ENCODE measurements at regions not wholly inside any gene's neighbourhood (a gene's known extent, or its start where the extent isn't known, plus 50 kb on each side); places are given as distances from the start of the nearest gene placed in this dataset.

DNA sequence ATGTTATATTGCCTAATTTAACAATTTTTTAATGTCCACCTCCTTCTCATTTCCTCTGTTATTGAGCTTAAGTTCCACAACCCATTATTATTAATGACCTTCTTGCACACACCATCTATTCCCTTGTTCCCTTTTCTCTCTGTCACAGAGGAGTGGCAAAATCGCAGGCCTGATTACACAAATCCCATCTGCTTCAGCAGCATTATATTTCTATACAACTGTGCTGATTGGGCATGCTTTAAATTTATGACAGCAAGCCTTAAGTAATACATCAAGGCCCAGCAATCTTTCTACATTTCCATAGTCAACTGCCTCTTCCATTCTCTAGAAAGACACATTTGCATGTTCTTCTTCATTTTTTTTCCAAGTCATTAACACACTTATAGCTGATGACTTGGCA is 423.8 kb downstream of the PRDM5 start:
- POLR2A ChIA-PET = no interaction called here
- no peaks in the 10 kb centered on the region for H3K9me3 ChIP-seq
- ATAC-seq (no peak), FAIRE-seq (no peak), DNase-seq (ENCODE audit: low read depth in 1 of 2, low spot score in 1 of 2) (no peak)
- no peak overlapping the region for H3K4me2 ChIP-seq
- H3K4me3 ChIP-seq = no peak overlapping the region
- WGBS (ENCODE audit: missing lambda C conversion rate) = 6% methylated on average over 1 of the region's 1 CpG
- no peak overlapping the region for H3K27ac ChIP-seq
- CTCF ChIA-PET = no interaction called here
- H3K4me1 ChIP-seq = no peaks in the 10 kb centered on the region
- TF ChIP-seq CBX8 (IDR thresholded peaks at IDR 0.05) = no peak
- TF ChIP-seq EHF (CRISPR knock-in tag; IDR thresholded peaks at IDR 0.05) = no peak
- no peak for TF ChIP-seq KDM5A (IDR thresholded peaks at IDR 0.05)
- TF ChIP-seq RAD21 (conservative IDR thresholded peaks at IDR 0.05 in 1 of 2, IDR thresholded peaks at IDR 0.05 in 1 of 2) = no peak
- TF ChIP-seq ZNF302 (CRISPR knock-in tag; IDR thresholded peaks at IDR 0.05) = no peak
- TF ChIP-seq EHMT2 (IDR thresholded peaks at IDR 0.05; ENCODE audit: low read depth) = no peak
- no peak for TF ChIP-seq ZSCAN20 (CRISPR knock-in tag; IDR thresholded peaks at IDR 0.05)

DNA sequence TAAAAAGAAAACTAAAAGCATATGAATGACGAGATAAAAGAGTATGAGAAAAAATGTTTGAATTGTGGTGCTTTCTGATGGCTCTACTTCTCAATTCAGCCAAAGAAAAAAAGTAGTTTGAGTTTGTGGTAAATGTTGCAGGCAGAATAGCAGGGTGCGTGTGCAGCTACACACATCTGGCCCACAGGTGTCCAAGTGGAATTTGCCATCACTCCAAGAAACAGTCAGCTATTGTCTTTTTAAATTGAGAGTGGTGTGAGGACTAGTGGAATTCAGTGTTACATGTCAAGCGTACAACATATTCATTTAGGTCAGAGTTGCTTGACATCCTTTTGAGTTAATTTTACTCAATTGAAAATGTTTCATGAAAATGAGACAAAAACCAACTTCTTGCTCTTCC is 424.8 kb upstream of the MAD2L1 start:
- ATAC-seq (no peak), DNase-seq (ENCODE audit: low read depth in 1 of 2, low spot score in 1 of 2) (no peak), FAIRE-seq (no peak)
- H3K27ac ChIP-seq = no peak overlapping the region
- WGBS (ENCODE audit: missing lambda C conversion rate) = 26% methylated on average over 3 of the region's 3 CpGs
- POLR2A ChIA-PET = no interaction called here
- H3K4me2 ChIP-seq = no peak overlapping the region
- no peaks in the 10 kb centered on the region for H3K9me3 ChIP-seq
- TF ChIP-seq, protein P1, sequence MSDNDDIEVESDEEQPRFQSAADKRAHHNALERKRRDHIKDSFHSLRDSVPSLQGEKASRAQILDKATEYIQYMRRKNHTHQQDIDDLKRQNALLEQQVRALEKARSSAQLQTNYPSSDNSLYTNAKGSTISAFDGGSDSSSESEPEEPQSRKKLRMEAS (IDR thresholded peaks at IDR 0.05) = no peak
- TF ChIP-seq, protein P2, sequence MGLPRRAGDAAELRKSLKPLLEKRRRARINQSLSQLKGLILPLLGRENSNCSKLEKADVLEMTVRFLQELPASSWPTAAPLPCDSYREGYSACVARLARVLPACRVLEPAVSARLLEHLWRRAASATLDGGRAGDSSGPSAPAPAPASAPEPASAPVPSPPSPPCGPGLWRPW (IDR thresholded peaks at IDR 0.05) = no peak
- TF ChIP-seq MYC (IDR thresholded peaks at IDR 0.05; ENCODE audit: borderline replicate concordance, low read length) = no peak
- TF ChIP-seq, protein P3, sequence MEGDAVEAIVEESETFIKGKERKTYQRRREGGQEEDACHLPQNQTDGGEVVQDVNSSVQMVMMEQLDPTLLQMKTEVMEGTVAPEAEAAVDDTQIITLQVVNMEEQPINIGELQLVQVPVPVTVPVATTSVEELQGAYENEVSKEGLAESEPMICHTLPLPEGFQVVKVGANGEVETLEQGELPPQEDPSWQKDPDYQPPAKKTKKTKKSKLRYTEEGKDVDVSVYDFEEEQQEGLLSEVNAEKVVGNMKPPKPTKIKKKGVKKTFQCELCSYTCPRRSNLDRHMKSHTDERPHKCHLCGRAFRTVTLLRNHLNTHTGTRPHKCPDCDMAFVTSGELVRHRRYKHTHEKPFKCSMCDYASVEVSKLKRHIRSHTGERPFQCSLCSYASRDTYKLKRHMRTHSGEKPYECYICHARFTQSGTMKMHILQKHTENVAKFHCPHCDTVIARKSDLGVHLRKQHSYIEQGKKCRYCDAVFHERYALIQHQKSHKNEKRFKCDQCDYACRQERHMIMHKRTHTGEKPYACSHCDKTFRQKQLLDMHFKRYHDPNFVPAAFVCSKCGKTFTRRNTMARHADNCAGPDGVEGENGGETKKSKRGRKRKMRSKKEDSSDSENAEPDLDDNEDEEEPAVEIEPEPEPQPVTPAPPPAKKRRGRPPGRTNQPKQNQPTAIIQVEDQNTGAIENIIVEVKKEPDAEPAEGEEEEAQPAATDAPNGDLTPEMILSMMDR (IDR thresholded peaks at IDR 0.05) = no peak
- TF ChIP-seq ZSCAN20 (CRISPR knock-in tag; IDR thresholded peaks at IDR 0.05) = no peak
- TF ChIP-seq POLR2A (IDR thresholded peaks at IDR 0.05; ENCODE audit: low read length) = no peak
- no peak for TF ChIP-seq HEYL (CRISPR knock-in tag; IDR thresholded peaks at IDR 0.05)
- no peak for TF ChIP-seq EHF (CRISPR knock-in tag; IDR thresholded peaks at IDR 0.05)
- no peak overlapping the region for H3K4me3 ChIP-seq
- no peaks in the 10 kb centered on the region for H3K4me1 ChIP-seq
- CTCF ChIA-PET = no interaction called here

DNA sequence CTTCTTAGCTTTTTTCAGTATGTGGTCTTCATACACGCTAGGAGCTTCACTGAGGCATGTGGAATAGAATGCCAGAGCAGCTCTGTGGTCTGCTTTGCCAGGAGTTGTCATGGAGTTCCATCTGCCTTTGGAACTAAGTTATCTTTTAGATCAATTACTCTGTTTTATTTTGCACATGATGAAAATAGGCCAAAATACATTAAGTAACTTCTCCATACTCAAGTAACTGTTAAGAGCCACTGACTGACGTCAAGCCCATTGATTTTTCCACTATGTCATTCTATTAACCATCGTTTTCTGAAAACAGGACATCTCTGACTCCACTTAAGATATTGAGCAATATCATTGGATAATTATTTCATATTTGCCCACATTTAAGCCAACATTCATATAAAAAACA is 415.1 kb upstream of the MAD2L1 start:
- WGBS (ENCODE audit: missing lambda C conversion rate) = 4% methylated on average over 3 of the region's 3 CpGs
- Histone ChIP-seq H3K4me2 (no peak overlapping the region), H3K27ac (no peak overlapping the region), H3K9me3 (no peaks in the 10 kb centered on the region), H3K4me1 (no peaks in the 10 kb centered on the region), H3K4me3 (no peak overlapping the region)
- ChIA-PET CTCF (no interaction called here), POLR2A (no interaction called here)
- no peak for DNase-seq (ENCODE audit: low read depth in 1 of 2, low spot score in 1 of 2)
- no peak for FAIRE-seq
- no peak for ATAC-seq
- TF ChIP-seq FOXS1 (CRISPR knock-in tag; IDR thresholded peaks at IDR 0.05) (no peak), ESRRA (IDR thresholded peaks at IDR 0.05; ENCODE audit: borderline replicate concordance, low read length) (no peak), EHF (CRISPR knock-in tag; IDR thresholded peaks at IDR 0.05) (no peak), HEYL (CRISPR knock-in tag; IDR thresholded peaks at IDR 0.05) (no peak), ZNF302 (CRISPR knock-in tag; IDR thresholded peaks at IDR 0.05) (no peak), TP53 (CRISPR knock-in tag; IDR thresholded peaks at IDR 0.05) (no peak), GATA3 (IDR thresholded peaks at IDR 0.05; ENCODE audit: borderline replicate concordance) (no peak), EHMT2 (IDR thresholded peaks at IDR 0.05; ENCODE audit: low read depth) (no peak), HDAC2 (IDR thresholded peaks at IDR 0.05) (no peak), MAZ (IDR thresholded peaks at IDR 0.05; ENCODE audit: borderline replicate concordance, low read depth, low read length) (no peak)
- TF ChIP-seq, protein P3 (IDR thresholded peaks at IDR 0.05) = no peak
- TF ChIP-seq, protein P4, sequence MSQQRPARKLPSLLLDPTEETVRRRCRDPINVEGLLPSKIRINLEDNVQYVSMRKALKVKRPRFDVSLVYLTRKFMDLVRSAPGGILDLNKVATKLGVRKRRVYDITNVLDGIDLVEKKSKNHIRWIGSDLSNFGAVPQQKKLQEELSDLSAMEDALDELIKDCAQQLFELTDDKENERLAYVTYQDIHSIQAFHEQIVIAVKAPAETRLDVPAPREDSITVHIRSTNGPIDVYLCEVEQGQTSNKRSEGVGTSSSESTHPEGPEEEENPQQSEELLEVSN (IDR thresholded peaks at IDR 0.05; ENCODE audit: borderline replicate concordance, low read depth) = no peak
- TF ChIP-seq, protein P5, sequence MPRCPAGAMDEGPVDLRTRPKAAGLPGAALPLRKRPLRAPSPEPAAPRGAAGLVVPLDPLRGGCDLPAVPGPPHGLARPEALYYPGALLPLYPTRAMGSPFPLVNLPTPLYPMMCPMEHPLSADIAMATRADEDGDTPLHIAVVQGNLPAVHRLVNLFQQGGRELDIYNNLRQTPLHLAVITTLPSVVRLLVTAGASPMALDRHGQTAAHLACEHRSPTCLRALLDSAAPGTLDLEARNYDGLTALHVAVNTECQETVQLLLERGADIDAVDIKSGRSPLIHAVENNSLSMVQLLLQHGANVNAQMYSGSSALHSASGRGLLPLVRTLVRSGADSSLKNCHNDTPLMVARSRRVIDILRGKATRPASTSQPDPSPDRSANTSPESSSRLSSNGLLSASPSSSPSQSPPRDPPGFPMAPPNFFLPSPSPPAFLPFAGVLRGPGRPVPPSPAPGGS (IDR thresholded peaks at IDR 0.05) = no peak
- TF ChIP-seq, protein P2 (IDR thresholded peaks at IDR 0.05) = no peak

Data from A549 (cell line).